ENCODE measurements at regions not wholly inside any gene's neighbourhood (a gene's known extent, or its start where the extent isn't known, plus 50 kb on each side); places are given as distances from the start of the nearest gene placed in this dataset.

GRCh38 chr14:23787436-23787835 is 151.3 kb downstream of the DHRS2 start:
- no peak overlapping the region for H3K4me3 Mint-ChIP-seq
- peaks cover 37% of the 10 kb centered on the region for H3K27me3 Mint-ChIP-seq
- H3K36me3 Mint-ChIP-seq (ENCODE audit: low read depth): no peaks in the 10 kb centered on the region
- ATAC-seq (replicated peaks): no peak
- no peaks in the 10 kb centered on the region for H3K9me3 Mint-ChIP-seq
- H3K4me1 Mint-ChIP-seq: no peaks in the 10 kb centered on the region
- no peak overlapping the region for H3K27ac Mint-ChIP-seq

GRCh38 chr14:23789696-23790095 is 153.5 kb downstream of the DHRS2 start:
- no peaks in the 10 kb centered on the region for H3K4me1 Mint-ChIP-seq
- no peak overlapping the region for H3K27ac Mint-ChIP-seq
- no peaks in the 10 kb centered on the region for H3K9me3 Mint-ChIP-seq
- H3K27me3 Mint-ChIP-seq: peaks cover 33% of the 10 kb centered on the region
- no peak overlapping the region for H3K4me3 Mint-ChIP-seq
- no peak for ATAC-seq (replicated peaks)
- H3K36me3 Mint-ChIP-seq (ENCODE audit: low read depth): no peaks in the 10 kb centered on the region

- ATAC-seq (replicated peaks): no peak
- Mint-ChIP-seq H3K27ac (no peak overlapping the region), H3K9me3 (no peaks in the 10 kb centered on the region), H3K4me1 (no peaks in the 10 kb centered on the region), H3K27me3 (peaks cover 26% of the 10 kb centered on the region), H3K36me3 (ENCODE audit: low read depth) (no peaks in the 10 kb centered on the region), H3K4me3 (no peak overlapping the region)
These were observed 157.4 kb downstream of the DHRS2 start for GRCh38 chr14:23793532-23793931.

GRCh38 chr14:23800811-23801210 is 152.8 kb upstream of the DHRS4 start:
- Mint-ChIP-seq H3K27me3 (peaks cover 31% of the 10 kb centered on the region), H3K9me3 (peaks cover 8% of the 10 kb centered on the region), H3K27ac (no peak overlapping the region), H3K4me3 (no peak overlapping the region), H3K4me1 (no peaks in the 10 kb centered on the region), H3K36me3 (ENCODE audit: low read depth) (no peaks in the 10 kb centered on the region)
- ATAC-seq (replicated peaks): no peak

- Mint-ChIP-seq H3K36me3 (ENCODE audit: low read depth) (no peaks in the 10 kb centered on the region), H3K27ac (no peak overlapping the region), H3K9me3 (peaks cover 8% of the 10 kb centered on the region), H3K4me1 (no peaks in the 10 kb centered on the region), H3K4me3 (no peak overlapping the region), H3K27me3 (peaks cover 31% of the 10 kb centered on the region)
- ATAC-seq (replicated peaks): no peak
These were observed 151.8 kb upstream of the DHRS4 start for GRCh38 chr14:23801766-23802165.

- H3K4me1 Mint-ChIP-seq: no peaks in the 10 kb centered on the region
- H3K27me3 Mint-ChIP-seq: peaks cover 14% of the 10 kb centered on the region
- no peak for ATAC-seq (replicated peaks)
- no peaks in the 10 kb centered on the region for H3K36me3 Mint-ChIP-seq (ENCODE audit: low read depth)
- no peak overlapping the region for H3K4me3 Mint-ChIP-seq
- peaks cover 8% of the 10 kb centered on the region for H3K9me3 Mint-ChIP-seq
- H3K27ac Mint-ChIP-seq: no peak overlapping the region
These were observed 148.8 kb upstream of the DHRS4 start for GRCh38 chr14:23804817-23805216.

- no peak for ATAC-seq (replicated peaks)
- peaks cover 8% of the 10 kb centered on the region for H3K9me3 Mint-ChIP-seq
- no peak overlapping the region for H3K4me3 Mint-ChIP-seq
- H3K27ac Mint-ChIP-seq: no peak overlapping the region
- H3K27me3 Mint-ChIP-seq: peaks cover 9% of the 10 kb centered on the region
- H3K36me3 Mint-ChIP-seq (ENCODE audit: low read depth): no peaks in the 10 kb centered on the region
- no peaks in the 10 kb centered on the region for H3K4me1 Mint-ChIP-seq
These were observed 147.8 kb upstream of the DHRS4 start for GRCh38 chr14:23805761-23806160.

GRCh38 chr14:23814527-23815256 is 138.9 kb upstream of the DHRS4 start:
- no peaks in the 10 kb centered on the region for H3K9me3 Mint-ChIP-seq
- peaks cover 13% of the 10 kb centered on the region for H3K27me3 Mint-ChIP-seq
- H3K4me3 Mint-ChIP-seq: no peak overlapping the region
- ATAC-seq (replicated peaks): no peak
- no peaks in the 10 kb centered on the region for H3K36me3 Mint-ChIP-seq (ENCODE audit: low read depth)
- H3K4me1 Mint-ChIP-seq: no peaks in the 10 kb centered on the region
- H3K27ac Mint-ChIP-seq: no peak overlapping the region

GRCh38 chr14:23816371-23816770 is 137.2 kb upstream of the DHRS4 start:
- Mint-ChIP-seq H3K27ac (no peak overlapping the region), H3K4me3 (no peak overlapping the region), H3K27me3 (peaks cover 13% of the 10 kb centered on the region), H3K36me3 (ENCODE audit: low read depth) (no peaks in the 10 kb centered on the region), H3K9me3 (peaks cover 3% of the 10 kb centered on the region), H3K4me1 (no peaks in the 10 kb centered on the region)
- ATAC-seq (replicated peaks): no peak

- H3K4me1 Mint-ChIP-seq: no peaks in the 10 kb centered on the region
- H3K9me3 Mint-ChIP-seq: peaks cover 3% of the 10 kb centered on the region
- no peak overlapping the region for H3K27ac Mint-ChIP-seq
- ATAC-seq (replicated peaks): no peak
- H3K4me3 Mint-ChIP-seq: no peak overlapping the region
- H3K36me3 Mint-ChIP-seq (ENCODE audit: low read depth): no peaks in the 10 kb centered on the region
- H3K27me3 Mint-ChIP-seq: peaks cover 16% of the 10 kb centered on the region
These were observed 136.3 kb upstream of the DHRS4 start for GRCh38 chr14:23817164-23817767.

- H3K36me3 Mint-ChIP-seq (ENCODE audit: low read depth): no peaks in the 10 kb centered on the region
- no peak overlapping the region for H3K27ac Mint-ChIP-seq
- no peak overlapping the region for H3K4me3 Mint-ChIP-seq
- ATAC-seq (replicated peaks): no peak
- no peaks in the 10 kb centered on the region for H3K4me1 Mint-ChIP-seq
- H3K9me3 Mint-ChIP-seq: peaks cover 4% of the 10 kb centered on the region
- peaks cover 8% of the 10 kb centered on the region for H3K27me3 Mint-ChIP-seq
These were observed 126.3 kb upstream of the DHRS4 start for GRCh38 chr14:23827100-23827892.

- peaks cover 6% of the 10 kb centered on the region for H3K27me3 Mint-ChIP-seq
- no peaks in the 10 kb centered on the region for H3K4me1 Mint-ChIP-seq
- H3K9me3 Mint-ChIP-seq: peaks cover 4% of the 10 kb centered on the region
- no peaks in the 10 kb centered on the region for H3K36me3 Mint-ChIP-seq (ENCODE audit: low read depth)
- ATAC-seq (replicated peaks): no peak
- H3K27ac Mint-ChIP-seq: no peak overlapping the region
- no peak overlapping the region for H3K4me3 Mint-ChIP-seq
These were observed 125.6 kb upstream of the DHRS4 start for GRCh38 chr14:23828001-23828400.

- H3K4me1 Mint-ChIP-seq: no peaks in the 10 kb centered on the region
- no peak overlapping the region for H3K4me3 Mint-ChIP-seq
- no peaks in the 10 kb centered on the region for H3K36me3 Mint-ChIP-seq (ENCODE audit: low read depth)
- ATAC-seq (replicated peaks): no peak
- peaks cover 6% of the 10 kb centered on the region for H3K27me3 Mint-ChIP-seq
- H3K27ac Mint-ChIP-seq: no peak overlapping the region
- peaks cover 4% of the 10 kb centered on the region for H3K9me3 Mint-ChIP-seq
These were observed 125.0 kb upstream of the DHRS4 start for GRCh38 chr14:23828616-23829015.

- H3K27ac Mint-ChIP-seq: no peak overlapping the region
- H3K4me3 Mint-ChIP-seq: no peak overlapping the region
- no peaks in the 10 kb centered on the region for H3K4me1 Mint-ChIP-seq
- H3K9me3 Mint-ChIP-seq: no peaks in the 10 kb centered on the region
- ATAC-seq (replicated peaks): no peak
- H3K27me3 Mint-ChIP-seq: no peaks in the 10 kb centered on the region
- no peaks in the 10 kb centered on the region for H3K36me3 Mint-ChIP-seq (ENCODE audit: low read depth)
These were observed 123.7 kb upstream of the DHRS4 start for GRCh38 chr14:23829736-23830471.
